ENCODE measurements at regions not wholly inside any gene's neighbourhood (a gene's known extent, or its start where the extent isn't known, plus 50 kb on each side); places are given as distances from the start of the nearest gene placed in this dataset.
"Not testable (repeated sequence)": the region's sequence is repeated elsewhere in the genome, so short reads cannot be mapped to it uniquely, and the experiment has no call there.

DNA sequence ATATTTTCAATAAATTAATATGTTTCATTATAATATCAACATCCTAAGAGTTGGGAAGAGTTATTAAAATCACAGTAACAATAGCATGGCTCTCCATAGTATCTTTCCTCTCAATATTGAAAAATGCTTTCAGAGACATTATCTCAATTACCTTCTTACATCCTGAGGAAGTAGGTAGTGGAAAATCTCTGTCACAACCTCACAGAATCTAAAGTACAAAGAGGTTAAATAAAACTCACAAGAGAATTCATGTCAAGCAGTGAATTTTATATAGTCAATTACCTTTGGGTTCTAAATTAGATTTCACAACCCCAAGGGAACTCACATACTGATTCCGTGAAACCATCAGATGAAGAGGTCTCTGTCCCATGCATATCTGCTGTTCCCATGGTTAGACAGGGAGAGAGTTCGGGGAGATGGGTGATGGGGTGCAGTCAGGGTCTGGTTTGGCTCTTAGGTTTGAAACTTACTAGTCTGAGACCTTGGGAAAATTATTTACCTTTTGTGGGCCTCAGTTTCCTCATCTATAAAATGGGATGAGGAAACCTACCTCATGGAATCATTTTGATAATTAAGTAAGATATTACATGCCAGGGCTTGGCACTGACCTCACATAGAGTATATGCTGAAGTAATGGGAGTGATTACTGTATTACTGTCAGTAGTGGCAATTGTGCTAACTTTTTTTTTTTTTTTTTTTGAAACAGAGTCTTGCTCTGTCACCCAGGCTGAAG, 74.0 kb upstream of the SNX9 start:
- H3K36me3 ChIP-seq = no peaks in the 10 kb centered on the region
- no peak for DNase-seq (ENCODE audit: low spot score in 2 of 2)
- H3K4me3 ChIP-seq = no peak overlapping the region
- TF ChIP-seq, protein P1, sequence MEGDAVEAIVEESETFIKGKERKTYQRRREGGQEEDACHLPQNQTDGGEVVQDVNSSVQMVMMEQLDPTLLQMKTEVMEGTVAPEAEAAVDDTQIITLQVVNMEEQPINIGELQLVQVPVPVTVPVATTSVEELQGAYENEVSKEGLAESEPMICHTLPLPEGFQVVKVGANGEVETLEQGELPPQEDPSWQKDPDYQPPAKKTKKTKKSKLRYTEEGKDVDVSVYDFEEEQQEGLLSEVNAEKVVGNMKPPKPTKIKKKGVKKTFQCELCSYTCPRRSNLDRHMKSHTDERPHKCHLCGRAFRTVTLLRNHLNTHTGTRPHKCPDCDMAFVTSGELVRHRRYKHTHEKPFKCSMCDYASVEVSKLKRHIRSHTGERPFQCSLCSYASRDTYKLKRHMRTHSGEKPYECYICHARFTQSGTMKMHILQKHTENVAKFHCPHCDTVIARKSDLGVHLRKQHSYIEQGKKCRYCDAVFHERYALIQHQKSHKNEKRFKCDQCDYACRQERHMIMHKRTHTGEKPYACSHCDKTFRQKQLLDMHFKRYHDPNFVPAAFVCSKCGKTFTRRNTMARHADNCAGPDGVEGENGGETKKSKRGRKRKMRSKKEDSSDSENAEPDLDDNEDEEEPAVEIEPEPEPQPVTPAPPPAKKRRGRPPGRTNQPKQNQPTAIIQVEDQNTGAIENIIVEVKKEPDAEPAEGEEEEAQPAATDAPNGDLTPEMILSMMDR (IDR thresholded peaks at IDR 0.05) = no peak
- intact Hi-C loops (cut with DNase I) = no loop called here
- H3K27me3 ChIP-seq = no peaks in the 10 kb centered on the region
- H3K4me1 ChIP-seq = no peaks in the 10 kb centered on the region
- no peak overlapping the region for H3K27ac ChIP-seq
- H3K9me3 ChIP-seq = no peaks in the 10 kb centered on the region

DNA sequence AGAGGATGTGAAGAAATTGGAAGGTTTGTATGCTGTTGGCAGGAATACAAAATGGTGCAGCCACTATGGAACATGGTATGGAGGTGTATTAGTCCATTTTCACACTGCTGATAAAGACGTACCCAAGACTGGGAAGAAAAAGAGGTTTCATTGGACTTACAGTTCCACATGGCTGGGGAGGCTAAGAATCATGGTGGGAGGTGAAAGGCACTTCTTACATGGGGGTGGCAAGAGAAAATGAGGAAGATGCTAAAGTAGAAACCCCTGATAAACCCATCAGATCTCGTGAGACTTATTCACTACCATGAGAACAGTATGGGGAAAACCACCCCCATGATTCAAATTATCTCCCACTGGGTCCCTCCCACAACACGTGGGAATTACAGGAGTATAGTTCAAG, 72.1 kb upstream of the SNX9 start:
- H3K36me3 ChIP-seq; H3K4me1 ChIP-seq; DNase-seq (ENCODE audit: low spot score in 2 of 2); H3K9me3 ChIP-seq; intact Hi-C loops (cut with DNase I); H3K27me3 ChIP-seq; H3K27ac ChIP-seq; H3K4me3 ChIP-seq: not testable (repeated sequence)

DNA sequence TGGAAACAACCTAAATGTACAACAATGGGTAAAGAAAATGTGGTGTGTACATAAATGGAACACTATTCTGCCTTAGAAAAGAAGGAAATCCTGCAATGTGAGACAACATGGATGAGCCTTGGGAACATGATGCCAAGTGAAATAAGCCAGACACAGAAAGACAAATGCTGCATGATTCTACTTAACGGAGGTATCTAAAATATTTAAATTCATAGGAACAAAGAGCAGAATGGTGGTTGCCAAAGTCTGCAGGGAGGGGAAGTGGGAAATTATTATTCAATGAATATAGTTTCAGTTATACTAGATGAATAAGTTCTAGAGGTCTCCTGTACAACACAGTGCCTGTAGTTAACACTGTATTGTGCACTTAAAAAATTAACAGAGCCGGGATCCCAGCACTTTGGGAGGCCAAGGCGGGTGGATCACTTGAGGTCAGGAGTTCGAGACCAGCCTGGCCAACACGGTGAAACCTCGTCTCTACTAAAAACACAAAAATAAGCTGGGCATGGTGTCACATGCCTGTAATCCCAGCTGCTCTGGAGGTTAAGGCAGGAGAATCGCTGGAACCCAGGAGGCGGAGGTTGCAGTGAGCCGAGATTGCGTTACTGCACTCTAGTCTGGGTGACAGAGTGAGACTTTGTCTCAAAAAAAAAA, 71.4 kb upstream of the SNX9 start:
- intact Hi-C loops (cut with DNase I) = no loop called here
- TF ChIP-seq, protein P1 (IDR thresholded peaks at IDR 0.05) = no peak
- Histone ChIP-seq H3K9me3 (no peaks in the 10 kb centered on the region), H3K27me3 (no peaks in the 10 kb centered on the region), H3K27ac (no peak overlapping the region), H3K4me1 (peaks cover 0 to 2% of the 10 kb centered on the region in 2 donors), H3K4me3 (no peak overlapping the region), H3K36me3 (no peaks in the 10 kb centered on the region)
- no peak for DNase-seq (ENCODE audit: low spot score in 2 of 2)

DNA sequence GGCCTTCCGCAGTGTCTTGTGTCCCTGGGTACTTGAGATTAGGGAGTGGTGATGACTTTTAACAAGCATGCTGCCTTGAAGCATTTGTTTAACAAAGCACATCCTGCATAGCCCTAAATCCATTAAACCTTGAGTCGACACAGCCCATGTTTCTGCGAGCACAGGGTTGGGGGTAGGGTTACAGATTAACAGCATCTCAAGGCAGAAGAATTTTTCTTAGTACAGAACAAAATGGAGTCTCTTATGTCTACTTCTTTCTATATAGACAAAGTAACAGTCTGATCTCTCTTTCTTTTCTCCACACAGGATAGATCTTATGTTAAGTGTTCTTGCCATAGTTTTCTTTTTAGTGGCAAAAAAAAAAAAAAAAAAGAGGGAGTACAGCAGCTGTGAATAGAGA, 70.2 kb upstream of the SNX9 start:
- DNase-seq (ENCODE audit: low spot score in 2 of 2); H3K27ac ChIP-seq; H3K4me3 ChIP-seq; H3K27me3 ChIP-seq; H3K36me3 ChIP-seq; intact Hi-C loops (cut with DNase I); H3K4me1 ChIP-seq; H3K9me3 ChIP-seq: not testable (repeated sequence)

- DNase-seq (ENCODE audit: low spot score in 2 of 2) = no peak
- TF ChIP-seq, protein P1 (IDR thresholded peaks at IDR 0.05) = no peak
- intact Hi-C loops (cut with DNase I) = no loop called here
- Histone ChIP-seq H3K27ac (no peak overlapping the region), H3K36me3 (no peaks in the 10 kb centered on the region), H3K9me3 (no peaks in the 10 kb centered on the region), H3K4me3 (no peak overlapping the region), H3K4me1 (peaks cover 4 to 10% of the 10 kb centered on the region in 2 donors), H3K27me3 (no peaks in the 10 kb centered on the region)
Measured at GRCh38 chr6:157753291-157753690, 69.8 kb upstream of the SNX9 start.

GRCh38 chr6:157753801-157754200, 69.2 kb upstream of the SNX9 start:
- H3K36me3 ChIP-seq; H3K4me1 ChIP-seq; H3K27ac ChIP-seq; intact Hi-C loops (cut with DNase I); H3K9me3 ChIP-seq; DNase-seq (ENCODE audit: low spot score in 2 of 2); H3K27me3 ChIP-seq; H3K4me3 ChIP-seq: not testable (repeated sequence)

- H3K27me3 ChIP-seq = no peaks in the 10 kb centered on the region
- H3K4me1 ChIP-seq = peaks cover 4 to 10% of the 10 kb centered on the region in 2 donors
- H3K4me3 ChIP-seq = no peak overlapping the region
- H3K9me3 ChIP-seq = no peaks in the 10 kb centered on the region
- H3K36me3 ChIP-seq = no peaks in the 10 kb centered on the region
- TF ChIP-seq, protein P1 (IDR thresholded peaks at IDR 0.05) = no peak
- H3K27ac ChIP-seq = no peak overlapping the region
- intact Hi-C loops (cut with DNase I) = no loop called here
- DNase-seq (ENCODE audit: low spot score in 2 of 2) = no peak
Measured at GRCh38 chr6:157754351-157754750, 68.7 kb upstream of the SNX9 start.
